ENCODE measurements at regions not wholly inside any gene's neighbourhood (a gene's known extent, or its start where the extent isn't known, plus 50 kb on each side); places are given as distances from the start of the nearest gene placed in this dataset.
"Not testable (repeated sequence)": the region's sequence is repeated elsewhere in the genome, so short reads cannot be mapped to it uniquely, and the experiment has no call there.

GRCh38 chr2:149872041-149872440, 284.5 kb upstream of the MMADHC start:
- no peak for DNase-seq (ENCODE audit: low spot score)

GRCh38 chr2:149871091-149871885, 283.7 kb upstream of the MMADHC start:
- DNase-seq (ENCODE audit: low spot score): no peak

- DNase-seq (ENCODE audit: low spot score): no peak
Observed at GRCh38 chr2:149863227-149863626, 275.7 kb upstream of the MMADHC start.

- no peak for DNase-seq (ENCODE audit: low spot score)
Observed at GRCh38 chr2:149861034-149861433, 273.5 kb upstream of the MMADHC start.

- DNase-seq (ENCODE audit: low spot score): no peak
Observed at GRCh38 chr2:149860276-149860921, 272.8 kb upstream of the MMADHC start.

GRCh38 chr2:149858901-149859634, 271.5 kb upstream of the MMADHC start:
- no peak for DNase-seq (ENCODE audit: low spot score)

- no peak for DNase-seq (ENCODE audit: low spot score)
Observed at GRCh38 chr2:149858216-149858615, 270.6 kb upstream of the MMADHC start.

- no peak for DNase-seq (ENCODE audit: low spot score)
Observed at GRCh38 chr2:149857344-149857743, 269.8 kb upstream of the MMADHC start.

- not testable (repeated sequence) for DNase-seq (ENCODE audit: low spot score)
Observed at GRCh38 chr2:149855859-149856258, 268.3 kb upstream of the MMADHC start.

GRCh38 chr2:149849591-149849990, 262.0 kb upstream of the MMADHC start:
- DNase-seq (ENCODE audit: low spot score): no peak

- no peak for DNase-seq (ENCODE audit: low spot score)
Observed at GRCh38 chr2:149849136-149849535, 261.6 kb upstream of the MMADHC start.

- no peak for DNase-seq (ENCODE audit: low spot score)
Observed at GRCh38 chr2:149841396-149841795, 253.8 kb upstream of the MMADHC start.

GRCh38 chr2:149832324-149832723, 244.7 kb upstream of the MMADHC start:
- no peak for DNase-seq (ENCODE audit: low spot score)

GRCh38 chr2:149828520-149829210, 241.1 kb upstream of the MMADHC start:
- DNase-seq (ENCODE audit: low spot score): no peak

- DNase-seq (ENCODE audit: low spot score): no peak
Observed at GRCh38 chr2:149827585-149828126, 240.1 kb upstream of the MMADHC start.

- DNase-seq (ENCODE audit: low spot score): no peak
Observed at GRCh38 chr2:149826471-149827125, 239.0 kb upstream of the MMADHC start.

- no peak for DNase-seq (ENCODE audit: low spot score)
Observed at GRCh38 chr2:149825473-149825872, 237.9 kb upstream of the MMADHC start.

GRCh38 chr2:149824136-149824535, 236.6 kb upstream of the MMADHC start:
- DNase-seq (ENCODE audit: low spot score): no peak

GRCh38 chr2:149819356-149819957, 231.9 kb upstream of the MMADHC start:
- DNase-seq (ENCODE audit: low spot score): no peak

- DNase-seq (ENCODE audit: low spot score): no peak
Observed at GRCh38 chr2:149816756-149817551, 229.4 kb upstream of the MMADHC start.

Data from HT-29 (cell line).